Cardiac septum (tissue), 1 donor: ENCODE measurements at regions not wholly inside any gene's neighbourhood (a gene's known extent, or its start where the extent isn't known, plus 50 kb on each side); places are given as distances from the start of the nearest gene placed in this dataset.

ENCODE experiments used
- DNase-seq: peaks from one replicate; pipeline ENCODE4 v3.0.0-alpha.2; 2020; ENCODE audit warnings: low spot score
- intact Hi-C: fragments of 100-400 bp; cut with DNase I; formaldehyde crosslinking; loops from one replicate; pipeline ENCODE4 v1.14.0; 2022
- donor health status: DM: no; HTN: no; CAD: no.

- intact Hi-C loops, result no loop called here
Measured at GRCh38 chrX:42463706-42464490, 314.1 kb downstream of the PPP1R2C start.

GRCh38 chrX:42462917-42463316 is 315.0 kb downstream of the PPP1R2C start:
- DNase-seq, result no peak
- intact Hi-C loops, result no loop called here

More at GRCh38 chrX:42463706-42464490, 314.1 kb downstream of the PPP1R2C start:
- no peak for DNase-seq

- DNase-seq, result no peak
- intact Hi-C loops, result no loop called here
Measured at GRCh38 chrX:42460706-42461105, 317.3 kb downstream of the PPP1R2C start.

- no peak for DNase-seq
- intact Hi-C loops, result no loop called here
Measured at GRCh38 chrX:42459735-42460134, 318.2 kb downstream of the PPP1R2C start.

- no peak for DNase-seq
- intact Hi-C loops, result no loop called here
Measured at GRCh38 chrX:42456176-42456700, 321.7 kb downstream of the PPP1R2C start.

- intact Hi-C loops, result no loop called here
- no peak for DNase-seq
Measured at GRCh38 chrX:42450228-42450627, 327.7 kb downstream of the PPP1R2C start.

GRCh38 chrX:42443267-42443666 is 334.7 kb downstream of the PPP1R2C start:
- DNase-seq, result no peak
- intact Hi-C loops, result no loop called here

GRCh38 chrX:42442745-42443144 is 335.2 kb downstream of the PPP1R2C start:
- no peak for DNase-seq
- intact Hi-C loops, result no loop called here

- intact Hi-C loops, result no loop called here
- DNase-seq, result no peak
Measured at GRCh38 chrX:42437211-42437610, 340.8 kb downstream of the PPP1R2C start.

GRCh38 chrX:42434458-42435166 is 343.4 kb downstream of the PPP1R2C start:
- intact Hi-C loops, result no loop called here
- no peak for DNase-seq

GRCh38 chrX:42432552-42432951 is 345.4 kb downstream of the PPP1R2C start:
- DNase-seq, result no peak
- intact Hi-C loops, result no loop called here

- intact Hi-C loops, result no loop called here
- DNase-seq, result no peak
Measured at GRCh38 chrX:42422961-42423360, 355.0 kb downstream of the PPP1R2C start.

- intact Hi-C loops, result no loop called here
- no peak for DNase-seq
Measured at GRCh38 chrX:42420426-42420825, 357.5 kb downstream of the PPP1R2C start.

GRCh38 chrX:42415636-42416035 is 362.3 kb downstream of the PPP1R2C start:
- DNase-seq, result no peak
- intact Hi-C loops, result no loop called here

- intact Hi-C loops, result no loop called here
Measured at GRCh38 chrX:42414057-42414456, 363.9 kb downstream of the PPP1R2C start.

GRCh38 chrX:42399632-42400024 is 378.3 kb downstream of the PPP1R2C start:
- no peak for DNase-seq
- intact Hi-C loops, result no loop called here

More at GRCh38 chrX:42414057-42414456, 363.9 kb downstream of the PPP1R2C start:
- DNase-seq, result no peak

GRCh38 chrX:42398967-42399631 is 378.9 kb downstream of the PPP1R2C start:
- intact Hi-C loops, result no loop called here

GRCh38 chrX:42396136-42396535 is 381.8 kb downstream of the PPP1R2C start:
- intact Hi-C loops, result no loop called here
- DNase-seq, result no peak

More at GRCh38 chrX:42398967-42399631, 378.9 kb downstream of the PPP1R2C start:
- DNase-seq, result no peak

GRCh38 chrX:42392846-42393245 is 385.1 kb downstream of the PPP1R2C start:
- intact Hi-C loops, result no loop called here

GRCh38 chrX:42386681-42387080 is 391.3 kb downstream of the PPP1R2C start:
- intact Hi-C loops, result no loop called here
- no peak for DNase-seq

More at GRCh38 chrX:42392846-42393245, 385.1 kb downstream of the PPP1R2C start:
- no peak for DNase-seq
